Testis (tissue), 2 donors: ENCODE measurements at regions not wholly inside any gene's neighbourhood (a gene's known extent, or its start where the extent isn't known, plus 50 kb on each side); places are given as distances from the start of the nearest gene placed in this dataset.

ENCODE experiments used
- CTCF ChIP-seq, 3 experiments: fragments of 450-650 bp in 2 of 3; fragments of 200-600 bp in 1 of 3; sonication (generic) in 1 of 3; IDR thresholded peaks; one replicate each; pipeline ENCODE4 v1.5.1; 2016 to 2019; ENCODE audit warnings: antibody characterized with exemption in 3 of 3, mild to moderate bottlenecking in 2 of 3, moderate library complexity in 1 of 3
- POLR2A ChIP-seq: fragments of 450-650 bp; IDR thresholded peaks from one replicate; pipeline ENCODE4 v1.6.1; 2017; ENCODE audit warnings: antibody characterized with exemption, mild to moderate bottlenecking, moderate library complexity

DNA sequence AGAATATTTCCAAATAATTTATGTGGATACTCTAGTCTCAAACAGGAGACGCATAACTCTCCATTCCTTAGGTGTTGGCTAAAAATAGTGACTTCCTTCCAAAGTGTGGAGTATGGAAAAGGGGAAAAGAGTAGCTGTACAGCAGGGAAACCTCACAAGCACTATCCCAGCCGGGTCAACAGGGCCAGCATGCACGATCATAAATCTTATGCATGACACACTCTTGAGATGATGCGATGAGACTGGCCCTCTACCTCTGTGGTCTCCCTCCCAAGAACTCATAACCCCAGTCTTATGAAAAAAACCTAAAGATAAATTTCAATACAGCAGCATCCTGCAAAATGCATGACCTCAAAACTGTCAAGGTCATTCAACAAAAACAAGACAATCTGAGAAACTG, 197.3 kb downstream of the TEX36 start:
- TF ChIP-seq CTCF (IDR thresholded peaks at IDR 0.05): no peak
- no peak for TF ChIP-seq POLR2A
